Stimulated activated CD8-positive, alpha-beta memory T cell treated with anti-CD3 and anti-CD28 coated beads, Interleukin-15, amount 100 ng/mL, for 4 hours (primary cell): ENCODE measurements at regions not wholly inside any gene's neighbourhood (a gene's known extent, or its start where the extent isn't known, plus 50 kb on each side); places are given as distances from the start of the nearest gene placed in this dataset.
"Not testable (repeated sequence)": the region's sequence is repeated elsewhere in the genome, so short reads cannot be mapped to it uniquely, and the experiment has no call there.

Source experiments
- DNase-seq, 2 donors: peaks; one replicate each; pipeline ENCODE4 v3.0.0-alpha.2; 2020; ENCODE audit warnings: low read depth in 2 of 2

DNA sequence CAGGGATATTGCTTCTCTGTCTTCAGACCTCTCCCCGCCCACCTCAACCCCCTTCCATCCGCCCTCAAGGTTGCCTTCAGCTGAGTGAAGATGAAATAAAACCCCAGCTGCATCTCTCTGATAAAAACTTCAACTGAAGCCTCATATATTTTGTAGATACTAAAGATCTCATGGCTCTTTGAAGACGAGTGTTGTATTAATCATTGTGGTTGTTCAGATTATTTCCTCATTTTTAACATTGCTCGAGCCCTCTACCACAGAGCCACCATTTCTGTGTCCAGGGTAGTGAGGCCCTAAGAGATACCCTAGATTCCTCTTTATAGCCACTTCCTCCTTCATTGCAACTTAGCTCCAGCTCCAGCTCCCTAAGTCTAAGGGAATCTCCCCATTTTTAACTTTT, 312.8 kb upstream of the ZNF507 start:
- DNase-seq = no peak

DNA sequence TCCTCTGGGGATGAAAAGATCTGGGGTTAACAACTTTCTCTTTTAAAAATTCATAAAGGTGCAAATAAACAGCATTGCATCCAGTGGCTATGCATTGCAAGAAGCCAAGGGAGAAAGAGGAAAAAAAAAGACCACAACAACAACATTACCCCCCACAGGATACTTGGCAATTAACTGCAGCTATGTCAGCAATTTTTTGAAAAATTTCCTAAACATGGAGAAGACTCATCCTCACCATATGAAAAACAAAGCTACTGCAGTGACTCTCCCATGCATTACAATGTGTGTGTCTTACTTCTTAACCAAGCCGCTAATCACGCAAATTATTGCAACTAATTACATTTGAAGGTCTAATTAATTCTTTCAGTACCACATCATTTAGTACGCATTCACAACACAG, 309.8 kb upstream of the ZNF507 start:
- DNase-seq = no peak

DNA sequence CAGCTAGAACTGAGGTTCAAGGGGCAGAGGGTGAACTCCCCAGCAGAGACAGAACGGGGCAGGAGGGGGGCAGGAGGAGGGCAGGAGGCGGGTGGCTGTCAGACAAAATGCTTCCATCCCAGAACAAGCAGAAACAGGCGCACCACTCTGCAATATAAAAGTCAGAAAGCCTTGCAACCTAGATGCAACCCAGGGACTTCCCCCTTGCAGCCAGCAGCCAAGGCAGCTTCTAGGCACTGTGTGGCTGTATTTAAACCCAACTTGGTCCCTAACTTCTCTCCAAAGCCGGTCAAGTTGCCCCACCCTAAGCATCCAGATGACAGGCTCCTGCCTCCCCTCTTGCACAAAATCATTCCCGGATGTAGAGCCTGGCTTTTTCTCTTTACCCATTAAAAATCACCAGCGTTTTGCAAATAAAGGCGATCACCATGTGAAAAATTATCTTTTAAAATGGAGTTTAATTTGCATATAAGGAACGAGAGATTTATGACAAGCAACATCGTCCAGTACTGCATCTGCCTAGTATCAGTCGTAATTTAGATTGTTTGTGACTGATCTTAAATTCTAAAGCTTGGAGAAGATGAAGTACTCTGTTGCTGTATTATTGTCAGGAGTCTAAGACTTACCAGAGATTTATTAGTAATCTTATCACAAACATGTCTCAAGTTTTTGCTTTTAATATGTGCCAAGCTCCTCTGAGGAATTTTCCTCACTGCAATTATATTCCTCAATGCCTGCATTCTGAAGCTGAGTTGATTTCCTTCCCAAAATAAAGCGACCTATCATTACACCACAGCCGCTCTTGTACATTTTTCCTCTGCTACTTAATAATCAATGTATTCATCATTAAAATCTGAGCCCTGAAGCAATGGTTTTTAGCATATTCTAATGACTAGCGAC, 307.1 kb upstream of the ZNF507 start:
- no peak for DNase-seq

DNA sequence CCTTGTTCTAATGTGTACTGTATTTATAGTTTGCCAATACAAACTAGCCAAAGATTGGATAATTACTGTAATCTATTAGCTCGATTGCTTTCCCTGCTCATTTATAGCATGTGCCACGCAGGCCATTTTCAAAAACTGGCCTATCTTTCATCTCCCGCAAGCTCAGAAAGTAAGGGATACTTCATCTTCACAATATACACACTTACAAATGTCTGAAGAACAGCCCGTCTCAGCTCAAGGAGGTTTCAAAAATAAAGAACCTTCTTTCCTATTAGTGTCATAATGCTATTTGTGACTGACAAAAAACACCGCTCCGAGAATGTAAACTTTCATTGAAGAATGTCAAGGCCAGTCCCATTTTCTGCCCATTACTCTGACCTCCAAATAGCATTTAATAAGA, 306.4 kb upstream of the ZNF507 start:
- DNase-seq = no peak

DNA sequence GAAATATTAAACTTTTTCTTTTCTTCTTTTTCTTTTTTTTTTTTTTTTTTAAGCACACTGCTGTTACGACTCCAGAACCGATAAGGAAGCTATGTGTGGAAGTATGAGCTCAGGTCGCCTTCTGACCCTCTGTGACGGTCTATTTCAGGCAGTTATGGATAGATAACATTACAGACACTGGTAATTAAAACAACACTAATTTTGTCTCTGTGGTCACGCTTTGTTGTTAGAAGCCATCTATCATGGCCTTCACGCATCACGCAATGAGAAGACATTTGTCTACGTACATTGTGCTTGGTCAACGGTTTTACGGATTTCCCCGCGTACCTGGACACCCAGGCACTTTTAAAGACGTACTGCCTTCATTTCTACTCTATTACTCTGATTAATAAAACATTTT, 306.0 kb upstream of the ZNF507 start:
- DNase-seq = no peak

DNA sequence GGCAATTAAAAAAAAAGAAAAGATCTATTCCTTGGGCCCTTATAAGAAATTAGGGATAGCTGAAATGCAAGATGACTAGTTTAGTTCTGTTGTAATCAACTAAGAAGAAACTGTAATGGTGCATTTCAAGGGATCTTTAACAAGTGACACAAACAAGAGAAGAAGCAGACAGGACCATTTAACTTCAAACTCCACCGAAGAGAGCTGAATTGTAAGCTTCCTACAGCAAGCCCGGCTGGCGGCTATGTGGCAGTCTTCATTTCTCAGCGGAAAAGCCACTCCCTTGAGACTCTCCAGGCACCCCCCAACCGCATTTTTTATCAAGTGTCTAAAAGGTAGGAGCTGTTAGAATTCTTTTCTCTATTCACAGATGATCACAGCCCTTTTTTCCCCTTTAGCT, 305.2 kb upstream of the ZNF507 start:
- DNase-seq = no peak

DNA sequence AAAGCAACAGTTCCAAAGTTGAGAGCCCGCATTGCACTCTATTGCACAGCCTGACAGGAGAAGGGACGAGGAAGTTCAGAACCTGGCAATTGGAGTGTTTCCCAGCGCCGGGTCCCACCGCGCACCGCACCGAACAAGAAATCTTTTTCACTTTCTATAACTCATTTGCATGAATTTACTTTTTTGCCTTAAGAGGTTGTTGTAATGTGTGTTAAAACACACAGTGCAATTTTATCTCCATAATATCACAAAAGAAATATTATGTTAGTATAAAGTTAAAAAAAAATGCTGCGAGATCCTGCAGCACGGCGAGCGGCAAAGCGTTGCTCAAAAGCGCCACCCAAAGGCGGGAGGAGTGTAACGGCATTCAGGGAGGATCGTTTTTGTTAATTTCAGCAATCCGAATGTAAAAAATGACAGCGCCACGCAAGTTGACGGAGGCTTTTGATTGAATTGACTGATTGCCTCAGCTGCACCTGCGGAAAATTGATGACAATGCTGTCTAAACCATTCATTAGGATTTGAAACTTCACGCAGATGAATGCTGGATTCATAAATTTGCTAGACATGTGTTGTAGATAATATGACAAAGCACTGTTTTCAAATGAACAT, 303.6 kb upstream of the ZNF507 start:
- DNase-seq = no peak

DNA sequence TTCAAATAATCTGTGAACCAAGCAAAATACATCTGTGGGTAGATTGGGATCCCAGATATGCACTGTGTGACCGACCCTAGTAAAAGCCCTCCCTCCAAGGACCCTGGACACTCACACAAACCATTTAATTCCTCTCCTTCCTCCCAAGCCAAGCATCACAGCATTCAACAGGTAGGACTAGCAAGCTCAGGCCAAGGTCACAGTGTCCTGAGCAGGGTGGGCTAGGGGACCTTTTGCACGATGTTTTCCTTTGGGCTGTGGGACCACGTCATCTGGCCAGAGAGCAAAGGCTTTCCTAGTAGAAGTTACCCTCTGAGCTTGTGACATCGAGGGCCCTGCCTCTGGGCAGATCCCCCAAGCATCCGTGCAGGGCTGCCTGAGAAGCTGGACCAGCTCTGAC, 297.6 kb upstream of the ZNF507 start:
- DNase-seq = no peak

DNA sequence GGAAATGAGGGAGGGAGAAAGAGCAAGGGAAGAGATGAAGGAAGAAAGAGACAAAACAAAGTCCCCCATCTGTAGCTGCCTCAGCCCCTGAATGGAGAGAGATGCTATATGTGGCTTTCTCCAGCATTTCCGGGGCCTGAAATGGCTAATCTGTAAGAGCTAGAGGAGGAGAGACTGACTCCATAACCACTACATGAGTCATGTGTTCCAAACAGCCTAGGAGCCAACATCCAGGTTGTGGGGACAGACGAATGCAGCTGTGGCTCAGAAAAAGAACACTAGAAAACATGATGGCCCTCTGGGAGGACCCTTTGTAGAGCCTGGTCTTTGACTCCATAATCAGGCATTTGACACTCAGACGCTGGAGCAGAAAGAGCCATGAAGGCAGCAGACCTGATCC, 292.0 kb upstream of the ZNF507 start:
- DNase-seq = no peak

DNA sequence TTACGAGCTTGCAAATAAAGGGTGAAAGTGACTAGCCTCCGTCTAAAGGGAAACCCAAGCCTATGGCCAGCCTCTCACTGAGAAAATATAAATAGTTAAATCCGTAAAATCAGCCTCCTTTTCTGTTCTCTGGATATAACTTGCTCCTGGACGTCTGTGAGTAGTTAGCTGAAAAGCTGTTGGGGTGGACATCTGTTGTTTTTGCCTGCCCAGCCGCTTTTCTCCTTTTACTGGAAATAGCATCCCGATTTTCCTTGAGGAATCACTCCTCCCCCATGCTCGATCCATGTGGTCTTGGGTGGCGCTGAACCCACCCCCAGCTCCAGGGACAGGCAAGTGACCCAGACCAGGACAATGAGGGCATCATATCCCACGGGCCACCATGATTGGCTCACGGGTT, 291.5 kb upstream of the ZNF507 start:
- no peak for DNase-seq

DNA sequence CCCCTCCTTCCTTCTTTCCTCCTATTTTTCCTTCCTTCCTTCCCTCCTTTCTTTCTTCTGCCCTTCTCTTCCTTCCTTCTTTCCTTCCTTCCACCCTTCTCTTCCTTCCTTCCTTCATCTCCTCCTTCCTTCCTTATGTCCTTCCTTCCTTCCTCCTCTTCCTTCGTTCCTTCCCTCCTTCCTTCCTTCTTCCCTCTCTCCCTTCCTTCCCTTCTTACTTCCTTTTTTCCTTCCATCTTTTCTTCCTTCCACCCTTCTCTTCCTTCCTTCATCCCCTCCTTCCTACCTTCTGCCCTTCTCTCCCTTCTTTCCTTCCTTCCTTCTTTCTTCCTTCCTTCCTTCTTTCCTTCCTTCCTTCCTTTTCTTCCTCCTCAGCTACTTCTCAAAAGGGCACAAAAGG, 287.3 kb upstream of the ZNF507 start:
- no peak for DNase-seq

DNA sequence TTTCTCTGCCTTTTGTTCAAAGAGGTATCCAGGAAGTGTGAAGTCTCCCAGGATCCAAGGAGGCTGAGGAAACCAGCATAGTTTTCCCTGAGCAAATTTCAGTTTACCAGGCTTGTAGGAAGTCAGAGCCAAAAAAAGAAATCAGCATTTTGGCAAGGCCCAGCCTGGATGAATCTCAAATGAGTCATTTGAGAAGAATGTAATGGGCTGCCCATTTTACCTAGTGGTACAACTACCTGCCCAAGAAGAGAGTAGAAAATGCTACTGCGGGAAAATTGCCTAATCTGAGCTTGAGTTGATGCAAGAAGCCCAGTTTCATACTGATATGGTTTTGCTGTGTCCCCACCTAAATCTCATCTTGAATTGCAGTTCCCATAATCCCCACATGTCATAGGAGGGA, 284.1 kb upstream of the ZNF507 start:
- no peak for DNase-seq

DNA sequence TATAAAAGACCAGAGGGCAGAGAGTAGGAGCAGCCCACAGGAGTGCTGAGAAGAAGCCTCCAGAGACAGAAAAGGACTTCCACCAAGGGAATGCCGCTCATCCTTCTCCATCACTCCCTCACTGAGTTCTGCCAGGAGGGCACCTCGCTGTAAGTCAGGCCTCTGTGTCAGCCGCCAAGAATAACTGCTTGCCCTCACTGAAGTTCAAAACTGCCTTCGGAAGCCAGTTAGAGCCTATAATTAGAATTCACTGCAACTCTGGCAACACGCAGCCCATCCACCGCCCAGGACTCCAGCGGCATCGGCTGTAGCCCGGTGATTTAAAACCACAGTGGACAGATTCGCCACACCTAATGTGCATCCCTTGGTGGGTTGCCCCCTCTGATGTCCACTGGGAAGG, 281.8 kb upstream of the ZNF507 start:
- DNase-seq = no peak

DNA sequence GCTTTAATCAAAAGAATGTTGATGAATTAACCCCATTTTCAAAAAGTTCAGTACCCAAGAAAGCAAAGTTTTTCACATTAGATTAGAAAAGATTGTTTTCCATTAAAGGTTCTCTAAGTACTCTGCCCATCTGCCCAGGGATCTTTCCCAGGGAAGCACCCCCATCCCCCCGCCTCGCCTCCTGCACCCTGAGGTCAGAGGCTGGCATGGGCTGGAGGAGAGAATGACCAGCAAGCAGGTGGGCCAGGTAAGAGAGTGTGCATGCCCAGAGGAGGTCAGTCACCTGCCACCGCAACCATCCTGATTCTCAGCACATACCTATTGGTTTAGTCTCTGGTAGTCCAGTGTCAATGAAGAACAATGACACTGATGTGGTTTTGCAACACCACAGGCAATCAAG, 279.4 kb upstream of the ZNF507 start:
- no peak for DNase-seq

DNA sequence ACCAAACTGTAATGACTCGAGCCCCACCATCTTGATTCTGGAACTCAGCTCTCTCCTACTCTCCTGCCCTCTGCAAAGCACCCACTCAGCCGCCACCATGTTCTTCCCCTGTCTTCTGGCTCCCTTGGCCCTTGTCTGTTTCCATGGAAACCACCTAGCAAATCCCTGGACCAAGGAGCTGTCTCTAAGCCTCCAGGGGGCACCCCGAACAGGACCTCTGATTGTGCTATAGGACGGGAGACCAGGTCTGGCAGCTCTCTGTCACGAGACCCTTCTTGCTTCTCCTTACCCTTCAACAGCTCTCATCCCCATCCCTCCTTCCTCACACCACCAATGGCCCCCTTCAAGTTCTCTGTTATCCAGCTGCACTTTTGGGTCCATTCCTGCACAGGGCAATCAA, 277.7 kb upstream of the ZNF507 start:
- no peak for DNase-seq

DNA sequence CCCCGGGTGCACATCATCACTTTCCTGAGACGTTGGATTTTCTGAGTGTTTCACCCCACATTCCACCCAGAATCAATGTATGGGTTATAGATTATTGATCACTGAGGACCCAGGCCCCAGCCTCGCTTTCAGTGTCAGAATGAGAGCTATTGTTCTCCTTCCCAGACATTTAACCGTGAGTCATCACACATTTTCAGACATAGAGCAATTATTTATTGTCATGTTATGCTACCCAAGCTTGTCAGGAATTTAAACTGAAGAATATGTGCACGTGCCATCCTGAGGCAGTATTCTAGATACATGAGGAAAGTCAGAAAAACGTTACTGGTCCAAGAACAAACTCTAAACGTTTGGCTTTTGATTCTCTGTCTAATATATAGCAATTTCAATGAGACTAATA, 276.6 kb upstream of the ZNF507 start:
- no peak for DNase-seq

DNA sequence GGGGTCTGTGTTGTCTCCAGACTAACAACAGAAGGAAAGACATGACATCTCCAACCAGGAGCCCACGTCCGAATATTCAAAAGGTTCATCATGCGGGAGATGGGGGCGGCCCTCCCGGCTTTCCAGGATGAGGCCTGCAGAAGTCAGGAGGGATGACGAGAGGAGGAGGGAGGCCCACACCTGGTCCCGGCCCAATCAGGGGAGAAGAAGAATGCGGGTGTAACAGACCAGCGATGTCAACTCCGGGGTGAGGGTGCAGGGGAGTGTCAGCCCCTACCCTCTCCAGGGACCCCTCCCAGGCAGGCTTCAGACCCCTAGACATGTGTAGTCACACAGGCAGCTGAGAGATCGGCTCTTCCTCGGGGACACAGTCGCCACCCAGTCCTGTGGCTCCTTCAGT, 275.3 kb upstream of the ZNF507 start:
- no peak for DNase-seq

DNA sequence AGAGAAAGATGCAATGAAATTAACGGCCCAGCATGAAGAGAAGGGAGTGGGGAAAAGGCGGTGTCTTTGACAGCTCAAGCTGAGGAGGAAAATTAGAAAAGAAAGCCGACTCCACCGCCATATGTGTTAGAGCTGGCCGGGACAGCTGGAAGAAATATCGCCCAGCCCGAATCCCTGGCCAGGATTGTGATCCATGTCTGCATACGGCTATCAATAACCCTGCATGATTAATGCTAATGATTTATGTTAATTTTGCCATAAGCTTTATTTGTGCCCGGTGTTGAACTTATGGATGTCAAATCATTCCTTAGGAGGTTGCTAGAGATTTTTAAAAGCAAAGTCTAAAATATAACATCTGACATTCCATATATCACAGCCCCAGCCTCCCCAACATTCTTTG, 263.4 kb upstream of the ZNF507 start:
- DNase-seq = no peak

DNA sequence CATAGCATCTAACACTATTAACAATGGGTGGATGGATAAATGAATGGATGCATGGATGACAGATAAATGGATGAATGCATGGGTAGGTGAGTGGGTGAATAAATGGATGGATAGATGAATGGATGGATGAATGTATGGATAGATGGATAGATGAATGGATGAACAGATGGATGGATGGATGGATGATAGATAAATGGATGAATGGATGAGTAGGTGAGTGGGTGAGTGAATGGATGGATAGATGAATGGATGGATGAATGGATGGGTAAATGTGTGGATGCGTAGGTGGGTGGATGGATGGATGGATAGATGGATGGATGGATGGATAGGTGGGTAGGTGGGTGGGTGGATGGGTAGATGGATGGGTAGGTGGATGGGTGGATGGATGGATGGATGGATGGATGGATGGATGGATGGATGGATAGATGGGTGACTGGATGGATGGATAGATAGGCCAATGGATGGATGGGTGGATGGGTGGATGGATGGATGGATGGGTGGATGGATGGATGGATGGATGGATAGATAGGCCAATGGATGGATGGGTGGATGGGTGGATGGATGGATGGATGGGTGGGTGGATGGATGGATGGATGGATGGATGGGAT, 260.6 kb upstream of the ZNF507 start:
- DNase-seq = not testable (repeated sequence)

DNA sequence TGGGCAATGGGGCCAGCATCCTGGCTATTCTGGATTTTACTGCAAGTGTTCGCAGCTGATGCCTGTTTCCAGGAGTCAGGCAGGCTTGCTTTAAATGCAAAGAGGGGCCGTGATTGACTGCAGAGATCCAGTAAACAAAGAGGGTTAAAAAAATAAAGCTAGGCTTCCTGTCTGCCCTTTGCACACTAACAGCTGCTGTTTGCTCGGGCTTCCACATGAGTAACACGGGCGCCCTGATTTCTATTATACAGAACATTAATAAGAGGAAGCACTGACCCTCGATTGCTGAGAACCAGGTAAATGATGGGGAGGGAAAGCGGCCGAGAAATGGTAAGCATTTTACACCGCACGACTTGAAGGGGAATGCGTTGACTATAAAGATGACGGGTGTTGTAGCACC, 254.2 kb upstream of the ZNF507 start:
- DNase-seq = no peak

DNA sequence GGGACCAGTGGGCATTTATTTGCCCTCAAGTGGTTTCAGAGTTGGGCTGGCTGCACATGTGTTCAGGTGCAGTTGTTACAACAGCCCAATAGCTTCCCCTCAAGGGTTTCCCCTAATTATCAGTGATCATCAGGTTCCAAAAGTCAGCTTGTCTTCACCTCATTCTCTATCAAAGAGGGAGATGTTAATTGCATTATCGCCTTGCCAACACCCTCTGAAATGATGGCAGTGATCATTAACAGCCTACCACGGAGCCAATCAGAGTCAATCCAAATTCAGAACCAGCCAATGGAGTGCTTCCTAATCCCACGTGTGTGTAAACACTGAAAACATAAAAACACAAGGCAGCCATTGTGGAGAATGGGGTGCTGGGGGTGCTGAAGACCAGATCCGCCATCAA, 248.4 kb upstream of the ZNF507 start:
- DNase-seq = no peak

DNA sequence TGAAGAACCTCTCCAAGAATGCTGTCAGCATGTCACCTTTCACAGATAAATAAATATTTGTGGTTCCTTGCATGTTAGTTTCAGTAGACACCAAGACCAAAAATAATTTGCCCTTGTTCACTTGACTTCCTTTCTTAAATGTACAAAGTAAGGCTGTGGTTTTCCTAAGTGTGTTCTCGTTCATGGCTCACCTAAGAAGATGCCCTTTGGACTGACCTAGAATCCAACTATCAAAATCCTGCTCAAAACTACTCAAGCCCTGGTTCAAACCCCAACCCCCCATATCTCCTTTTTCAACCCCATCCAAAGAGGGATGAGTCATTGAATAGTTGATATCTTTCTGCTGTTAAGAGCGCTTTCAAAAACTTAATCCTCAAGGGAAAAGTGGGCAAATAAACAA, 247.8 kb upstream of the ZNF507 start:
- DNase-seq = no peak

DNA sequence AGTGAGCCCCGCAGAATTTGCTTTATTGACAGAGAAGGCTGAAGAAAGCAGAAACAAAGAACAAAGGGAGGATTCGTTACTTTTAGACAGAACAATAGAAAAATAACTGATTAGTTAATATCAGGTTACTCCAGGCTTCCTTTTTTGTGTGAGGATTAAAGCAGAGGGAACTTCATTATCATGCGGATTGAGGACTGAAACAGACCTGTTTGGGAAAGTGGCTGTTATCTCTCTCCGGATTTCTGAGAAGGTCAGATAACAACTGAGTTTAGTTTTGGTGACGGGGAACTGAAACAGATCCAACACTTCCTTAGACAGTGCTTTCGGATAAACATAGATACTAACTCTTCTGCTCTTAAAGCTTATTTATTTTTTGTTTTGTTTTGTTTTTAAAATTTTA, 246.4 kb upstream of the ZNF507 start:
- no peak for DNase-seq
